ENCODE measurements at regions not wholly inside any gene's neighbourhood (a gene's known extent, or its start where the extent isn't known, plus 50 kb on each side); places are given as distances from the start of the nearest gene placed in this dataset.
A peak's percentile ranks its signal among the peaks of the same experiment; 100 is the strongest.

DNA sequence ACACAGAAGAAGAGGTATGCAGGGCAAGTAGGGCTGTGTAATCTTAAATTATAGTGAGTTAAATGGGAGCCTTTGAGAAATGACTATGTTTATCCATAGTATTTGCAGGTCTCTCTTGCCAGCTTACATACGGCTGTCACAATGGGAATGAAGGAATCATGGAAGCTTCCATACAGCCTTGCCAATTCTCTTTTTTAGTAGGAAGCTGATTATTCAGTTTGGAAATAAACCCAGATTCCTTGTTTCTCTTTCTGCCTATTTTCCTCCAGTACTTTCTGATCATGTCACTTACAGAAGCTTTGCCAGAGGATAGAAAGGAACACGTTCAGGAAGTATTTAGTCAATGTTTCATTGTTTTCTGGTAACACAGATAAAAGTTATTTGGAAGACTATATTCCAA lies 217.4 kb upstream of the DIO2 start:
- Histone ChIP-seq H3K4me3 (ENCODE audit: insufficient read depth, low read length) (no peak overlapping the region), H3K4me2 (ENCODE audit: insufficient read depth, low read length) (no peak overlapping the region), H3K4me1 (ENCODE audit: insufficient read depth, low read length) (peaks cover 16% of the 10 kb centered on the region), H3K79me2 (ENCODE audit: insufficient read depth, low read length) (no peaks in the 10 kb centered on the region), H2AFZ (ENCODE audit: low read length) (no peak overlapping the region), H4K20me1 (ENCODE audit: insufficient read depth, low read length) (no peaks in the 10 kb centered on the region), H3K27ac (ENCODE audit: low read depth, low read length) (no peak overlapping the region), H3K9me3 (ENCODE audit: low read depth, low read length) (no peaks in the 10 kb centered on the region), H3K27me3 (ENCODE audit: insufficient read depth, low read length) (no peaks in the 10 kb centered on the region), H3K36me3 (ENCODE audit: insufficient read depth, low read length) (no peaks in the 10 kb centered on the region)
- TF ChIP-seq, protein P1, sequence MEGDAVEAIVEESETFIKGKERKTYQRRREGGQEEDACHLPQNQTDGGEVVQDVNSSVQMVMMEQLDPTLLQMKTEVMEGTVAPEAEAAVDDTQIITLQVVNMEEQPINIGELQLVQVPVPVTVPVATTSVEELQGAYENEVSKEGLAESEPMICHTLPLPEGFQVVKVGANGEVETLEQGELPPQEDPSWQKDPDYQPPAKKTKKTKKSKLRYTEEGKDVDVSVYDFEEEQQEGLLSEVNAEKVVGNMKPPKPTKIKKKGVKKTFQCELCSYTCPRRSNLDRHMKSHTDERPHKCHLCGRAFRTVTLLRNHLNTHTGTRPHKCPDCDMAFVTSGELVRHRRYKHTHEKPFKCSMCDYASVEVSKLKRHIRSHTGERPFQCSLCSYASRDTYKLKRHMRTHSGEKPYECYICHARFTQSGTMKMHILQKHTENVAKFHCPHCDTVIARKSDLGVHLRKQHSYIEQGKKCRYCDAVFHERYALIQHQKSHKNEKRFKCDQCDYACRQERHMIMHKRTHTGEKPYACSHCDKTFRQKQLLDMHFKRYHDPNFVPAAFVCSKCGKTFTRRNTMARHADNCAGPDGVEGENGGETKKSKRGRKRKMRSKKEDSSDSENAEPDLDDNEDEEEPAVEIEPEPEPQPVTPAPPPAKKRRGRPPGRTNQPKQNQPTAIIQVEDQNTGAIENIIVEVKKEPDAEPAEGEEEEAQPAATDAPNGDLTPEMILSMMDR (IDR thresholded peaks at IDR 0.05; ENCODE audit: extremely low read depth, low read depth, low read length), result no peak
- DNase-seq (ENCODE audit: insufficient read length, low spot score, missing footprints), result no peak

DNA sequence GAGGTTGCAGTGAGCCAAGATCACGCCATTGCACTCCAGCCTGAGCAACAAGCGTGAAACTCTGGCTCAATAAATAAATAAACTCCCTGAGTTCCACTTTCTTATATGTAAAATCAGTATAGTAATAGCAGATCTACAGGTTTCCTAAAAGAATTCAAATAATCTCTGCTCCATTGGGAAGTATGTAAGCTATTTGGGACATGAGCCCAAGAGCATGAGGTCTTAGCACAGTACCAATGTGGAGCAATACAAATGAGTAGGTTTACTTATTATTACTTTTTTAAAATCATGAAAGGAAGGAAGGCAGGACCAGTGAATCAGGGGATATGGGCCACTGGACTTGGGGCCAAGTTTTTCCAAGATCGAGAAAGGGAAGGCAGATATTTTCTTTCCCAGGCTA lies 216.9 kb upstream of the DIO2 start:
- Histone ChIP-seq H3K27me3 (ENCODE audit: insufficient read depth, low read length) (no peaks in the 10 kb centered on the region), H3K79me2 (ENCODE audit: insufficient read depth, low read length) (no peaks in the 10 kb centered on the region), H3K9me3 (ENCODE audit: low read depth, low read length) (no peaks in the 10 kb centered on the region), H4K20me1 (ENCODE audit: insufficient read depth, low read length) (no peaks in the 10 kb centered on the region), H3K4me3 (ENCODE audit: insufficient read depth, low read length) (no peak overlapping the region), H3K27ac (ENCODE audit: low read depth, low read length) (no peak overlapping the region), H3K4me1 (ENCODE audit: insufficient read depth, low read length) (peaks cover 16% of the 10 kb centered on the region), H3K36me3 (ENCODE audit: insufficient read depth, low read length) (no peaks in the 10 kb centered on the region), H3K4me2 (ENCODE audit: insufficient read depth, low read length) (no peak overlapping the region), H2AFZ (ENCODE audit: low read length) (no peak overlapping the region)
- DNase-seq (ENCODE audit: insufficient read length, low spot score, missing footprints), result no peak
- TF ChIP-seq, protein P1 (IDR thresholded peaks at IDR 0.05; ENCODE audit: extremely low read depth, low read depth, low read length), result no peak

DNA sequence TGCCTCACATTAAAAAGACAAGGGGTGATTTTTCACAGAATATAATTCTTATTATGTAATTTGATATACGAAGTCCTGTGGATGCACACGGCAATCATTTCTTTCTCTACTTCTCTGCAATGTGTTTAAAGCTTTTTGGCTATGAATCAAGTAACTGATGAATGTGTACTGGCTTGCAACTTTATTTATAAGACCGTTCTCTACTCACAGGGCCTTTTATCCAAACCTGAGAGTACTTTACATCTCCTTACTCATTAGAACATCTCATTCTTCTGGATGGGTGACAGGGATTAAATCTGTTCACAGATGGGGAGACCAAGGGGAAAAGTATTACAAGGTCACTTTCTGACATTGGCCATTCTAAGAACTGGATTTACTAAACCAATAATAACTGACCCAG lies 215.8 kb upstream of the DIO2 start:
- H4K20me1 ChIP-seq (ENCODE audit: insufficient read depth, low read length), result no peaks in the 10 kb centered on the region
- no peak for DNase-seq (ENCODE audit: insufficient read length, low spot score, missing footprints)
- H3K4me1 ChIP-seq (ENCODE audit: insufficient read depth, low read length), result peaks cover 16% of the 10 kb centered on the region
- H3K36me3 ChIP-seq (ENCODE audit: insufficient read depth, low read length), result no peaks in the 10 kb centered on the region
- H3K9me3 ChIP-seq (ENCODE audit: low read depth, low read length), result no peaks in the 10 kb centered on the region
- TF ChIP-seq, protein P1 (IDR thresholded peaks at IDR 0.05; ENCODE audit: extremely low read depth, low read depth, low read length), result no peak
- no peaks in the 10 kb centered on the region for H3K27me3 ChIP-seq (ENCODE audit: insufficient read depth, low read length)
- H2AFZ ChIP-seq (ENCODE audit: low read length), result no peak overlapping the region
- H3K4me2 ChIP-seq (ENCODE audit: insufficient read depth, low read length), result no peak overlapping the region
- no peak overlapping the region for H3K4me3 ChIP-seq (ENCODE audit: insufficient read depth, low read length)
- H3K79me2 ChIP-seq (ENCODE audit: insufficient read depth, low read length), result no peaks in the 10 kb centered on the region
- H3K27ac ChIP-seq (ENCODE audit: low read depth, low read length), result no peak overlapping the region

DNA sequence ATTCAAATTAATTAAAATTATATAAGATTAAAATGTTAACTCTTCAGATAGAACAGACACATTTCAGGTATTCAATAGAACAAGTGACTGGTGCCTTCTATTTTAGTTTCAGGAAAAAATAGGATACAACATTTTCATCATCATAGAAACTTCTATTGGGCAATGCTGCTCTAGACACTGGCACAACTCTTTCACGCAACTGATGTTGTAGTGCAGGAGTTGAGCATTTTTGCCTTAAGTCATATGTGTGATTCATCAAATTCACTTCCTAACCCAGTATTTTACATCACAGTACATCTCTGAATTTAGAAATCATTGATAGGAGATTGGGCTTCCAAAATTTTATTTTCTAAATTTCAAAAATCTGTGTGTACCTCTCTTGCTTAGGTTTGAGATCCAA lies 215.4 kb upstream of the DIO2 start:
- H3K27ac ChIP-seq (ENCODE audit: low read depth, low read length), result peak overlapping the region; percentile 75
- DNase-seq (ENCODE audit: insufficient read length, low spot score, missing footprints), result peak; percentile 18
- no peaks in the 10 kb centered on the region for H3K27me3 ChIP-seq (ENCODE audit: insufficient read depth, low read length)
- no peak overlapping the region for H2AFZ ChIP-seq (ENCODE audit: low read length)
- TF ChIP-seq, protein P1 (IDR thresholded peaks at IDR 0.05; ENCODE audit: extremely low read depth, low read depth, low read length), result no peak
- no peak overlapping the region for H3K4me2 ChIP-seq (ENCODE audit: insufficient read depth, low read length)
- H3K4me1 ChIP-seq (ENCODE audit: insufficient read depth, low read length), result peaks cover 16% of the 10 kb centered on the region
- H3K4me3 ChIP-seq (ENCODE audit: insufficient read depth, low read length), result no peak overlapping the region
- no peaks in the 10 kb centered on the region for H3K79me2 ChIP-seq (ENCODE audit: insufficient read depth, low read length)
- H4K20me1 ChIP-seq (ENCODE audit: insufficient read depth, low read length), result no peaks in the 10 kb centered on the region
- no peaks in the 10 kb centered on the region for H3K36me3 ChIP-seq (ENCODE audit: insufficient read depth, low read length)
- no peaks in the 10 kb centered on the region for H3K9me3 ChIP-seq (ENCODE audit: low read depth, low read length)
